ENCODE measurements at regions not wholly inside any gene's neighbourhood (a gene's known extent, or its start where the extent isn't known, plus 50 kb on each side); places are given as distances from the start of the nearest gene placed in this dataset.

- intact Hi-C loops (cut with micrococcal nuclease), result no loop called here
- H3K4me3 Mint-ChIP-seq, result no peak overlapping the region
- no peak overlapping the region for H3K27ac Mint-ChIP-seq
- H3K9me3 Mint-ChIP-seq, result no peaks in the 10 kb centered on the region
- no peak for ATAC-seq
- peaks cover under 1% of the 10 kb centered on the region for H3K27me3 Mint-ChIP-seq
- POLR2A ChIA-PET, result interaction anchor here (0.6 kb wide), 1 partner anchor 405 kb away, joined by 3 read pairs; no protein-coding TSS in a partner anchor
- no peaks in the 10 kb centered on the region for H3K4me1 Mint-ChIP-seq (ENCODE audit: low read depth)
- no peak for TF ChIP-seq CTCF (IDR thresholded peaks at IDR 0.05)
- no peak for DNase-seq
- CTCF ChIA-PET, result no interaction called here
- H3K36me3 Mint-ChIP-seq (ENCODE audit: low read depth), result no peaks in the 10 kb centered on the region
These were observed 75.2 kb upstream of the OTOS start for GRCh38 chr2:240215676-240216051.

GRCh38 chr2:240216167-240216566 is 75.7 kb upstream of the OTOS start:
- Mint-ChIP-seq H3K36me3 (ENCODE audit: low read depth) (no peaks in the 10 kb centered on the region), H3K4me1 (ENCODE audit: low read depth) (no peaks in the 10 kb centered on the region), H3K27ac (no peak overlapping the region), H3K27me3 (peaks cover 1% of the 10 kb centered on the region), H3K9me3 (no peaks in the 10 kb centered on the region), H3K4me3 (no peak overlapping the region)
- no peak for TF ChIP-seq CTCF (IDR thresholded peaks at IDR 0.05)
- DNase-seq (no peak), ATAC-seq (no peak)
- CTCF ChIA-PET, result no interaction called here
- intact Hi-C loops (cut with micrococcal nuclease), result no loop called here
- POLR2A ChIA-PET, result interaction anchor here (0.6 kb wide), 1 partner anchor 405 kb away, joined by 3 read pairs; no protein-coding TSS in a partner anchor

- DNase-seq, result no peak
- POLR2A ChIA-PET, result interaction anchor here (1.0 kb wide), 1 partner anchor 11 kb away, joined by 3 read pairs; no protein-coding TSS in a partner anchor
- no peak overlapping the region for H3K4me3 Mint-ChIP-seq
These were observed 77.2 kb upstream of the OTOS start for GRCh38 chr2:240217431-240218301.

GRCh38 chr2:240219208-240219890 is 78.9 kb upstream of the OTOS start:
- Mint-ChIP-seq H3K36me3 (ENCODE audit: low read depth) (no peaks in the 10 kb centered on the region), H3K27me3 (peaks cover 7% of the 10 kb centered on the region), H3K4me3 (no peak overlapping the region), H3K27ac (no peak overlapping the region), H3K9me3 (no peaks in the 10 kb centered on the region), H3K4me1 (ENCODE audit: low read depth) (no peaks in the 10 kb centered on the region)
- intact Hi-C loops (cut with micrococcal nuclease), result no loop called here
- no peak for ATAC-seq
- DNase-seq, result no peak
- ChIA-PET CTCF (no interaction called here), POLR2A (no interaction called here)
- no peak for TF ChIP-seq CTCF (IDR thresholded peaks at IDR 0.05)

More at GRCh38 chr2:240217431-240218301, 77.2 kb upstream of the OTOS start:
- Mint-ChIP-seq H3K9me3 (no peaks in the 10 kb centered on the region), H3K4me1 (ENCODE audit: low read depth) (no peaks in the 10 kb centered on the region), H3K27me3 (peaks cover 6% of the 10 kb centered on the region), H3K36me3 (ENCODE audit: low read depth) (no peaks in the 10 kb centered on the region), H3K27ac (no peak overlapping the region)
- ATAC-seq, result peak; percentile 34
- intact Hi-C loops (cut with micrococcal nuclease), result no loop called here
- CTCF ChIA-PET, result interaction anchor here (0.8 kb wide), 1 partner anchor 14 kb away, joined by 3 read pairs; no protein-coding TSS in a partner anchor
- no peak for TF ChIP-seq CTCF (IDR thresholded peaks at IDR 0.05)

GRCh38 chr2:240220371-240220770 is 79.9 kb upstream of the OTOS start:
- H3K27me3 Mint-ChIP-seq, result peaks cover 13% of the 10 kb centered on the region
- intact Hi-C loops (cut with micrococcal nuclease), result no loop called here
- DNase-seq (no peak), ATAC-seq (no peak)
- no peaks in the 10 kb centered on the region for H3K36me3 Mint-ChIP-seq (ENCODE audit: low read depth)
- POLR2A ChIA-PET, result no interaction called here
- no peaks in the 10 kb centered on the region for H3K9me3 Mint-ChIP-seq
- CTCF ChIA-PET, result no interaction called here
- no peak overlapping the region for H3K27ac Mint-ChIP-seq
- no peak overlapping the region for H3K4me3 Mint-ChIP-seq
- no peak for TF ChIP-seq CTCF (IDR thresholded peaks at IDR 0.05)
- no peaks in the 10 kb centered on the region for H3K4me1 Mint-ChIP-seq (ENCODE audit: low read depth)

Measured in activated CD8-positive, alpha-beta T cell treated with anti-CD3 and anti-CD28 coated beads for 36 hours (primary cell).